HS-5 (cell line): ENCODE measurements at regions not wholly inside any gene's neighbourhood (a gene's known extent, or its start where the extent isn't known, plus 50 kb on each side); places are given as distances from the start of the nearest gene placed in this dataset.
A peak's percentile ranks its signal among the peaks of the same experiment; 100 is the strongest.

ENCODE experiments used
- DNase-seq: peaks from one replicate; pipeline ENCODE4 v3.0.0-alpha.2; 2012; ENCODE audit warnings: low read depth

DNA sequence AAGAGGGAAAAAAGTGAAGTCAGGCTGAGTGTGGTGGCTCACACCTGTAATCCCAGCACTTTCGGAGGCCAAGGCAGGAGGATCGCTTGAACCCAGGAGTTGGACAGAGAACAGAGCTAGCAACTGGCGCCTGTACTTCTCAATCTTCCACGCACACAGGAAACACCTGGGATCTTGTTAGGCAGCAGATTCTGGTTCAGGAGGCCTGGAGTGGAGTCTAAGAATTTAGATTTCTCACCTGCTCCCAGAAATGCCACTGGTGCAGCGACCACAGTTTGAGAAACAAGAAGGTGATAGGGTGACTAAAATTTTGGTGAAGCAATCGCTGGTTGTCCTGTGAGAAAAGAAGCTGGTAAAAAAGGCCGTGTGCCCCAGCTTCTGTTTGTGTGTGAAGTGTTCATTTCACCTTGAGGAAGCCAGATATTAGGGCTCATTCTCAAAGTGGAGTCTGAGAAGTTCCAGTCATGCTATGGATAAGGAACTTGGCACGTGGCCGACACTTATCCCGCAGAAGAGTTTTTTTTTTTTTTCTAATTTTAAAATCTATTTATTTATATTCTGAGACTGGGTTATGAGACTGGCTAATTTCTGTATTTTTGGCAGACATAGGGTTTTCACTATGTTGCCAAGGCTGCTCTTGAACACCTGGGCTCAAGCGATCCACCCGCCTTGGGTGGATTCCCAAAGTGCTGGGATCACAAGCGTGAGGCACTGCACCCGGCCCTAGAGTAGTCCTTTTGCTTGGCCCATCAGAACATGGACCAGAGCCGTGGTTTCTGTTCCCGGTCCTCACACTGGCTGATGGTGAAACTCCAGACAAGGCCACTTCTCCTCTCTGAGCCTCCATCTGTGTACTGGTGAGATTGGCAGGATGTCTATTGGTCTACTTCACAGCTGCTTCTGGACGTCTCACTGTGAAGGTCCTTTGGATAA lies 324.6 kb upstream of the PROK2 start:
- no peak for DNase-seq

DNA sequence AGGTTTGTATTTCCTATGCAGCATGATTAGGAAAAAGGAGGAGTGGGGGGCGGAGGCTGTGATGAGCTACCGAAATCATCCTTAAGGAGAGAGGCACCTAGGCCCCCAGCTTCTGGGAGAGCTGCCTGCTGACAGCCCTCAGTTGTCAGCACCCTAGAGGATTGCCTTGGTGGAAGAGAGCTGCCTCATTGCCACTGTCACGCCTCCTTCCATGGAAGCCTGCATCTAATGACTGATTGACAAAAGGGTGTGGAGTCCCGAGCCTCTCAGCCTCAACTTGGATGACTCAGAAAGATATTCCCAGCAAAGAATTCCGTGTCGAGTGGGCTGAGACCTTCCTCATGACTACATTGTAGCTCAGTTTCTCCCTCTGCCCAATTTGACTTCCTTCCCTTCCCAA lies 320.4 kb upstream of the PROK2 start:
- no peak for DNase-seq

DNA sequence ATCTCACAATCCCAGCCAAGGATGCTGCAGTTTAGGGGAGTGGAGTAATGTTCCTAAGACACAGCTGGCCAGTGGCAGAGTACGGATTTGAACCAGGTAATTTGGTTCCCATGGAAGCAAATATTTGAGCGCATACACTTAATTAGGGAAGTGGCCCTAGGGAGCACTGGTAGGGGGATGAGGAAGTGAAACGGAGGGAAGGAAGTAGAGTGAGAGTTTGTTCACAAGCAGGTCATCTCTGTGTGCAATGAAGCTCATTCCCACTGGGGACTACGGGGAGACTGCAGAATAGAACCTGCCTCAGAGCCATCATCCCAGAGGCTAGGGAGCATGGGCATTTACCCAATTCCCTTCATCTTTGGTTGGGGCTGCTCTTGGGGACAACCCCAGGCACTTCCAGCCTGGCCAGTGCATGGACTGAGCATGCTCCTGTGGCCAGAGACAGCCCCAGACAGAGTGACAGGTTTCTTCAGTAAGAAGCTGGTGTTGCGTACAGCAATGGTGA lies 317.2 kb upstream of the PROK2 start:
- DNase-seq, result no peak

DNA sequence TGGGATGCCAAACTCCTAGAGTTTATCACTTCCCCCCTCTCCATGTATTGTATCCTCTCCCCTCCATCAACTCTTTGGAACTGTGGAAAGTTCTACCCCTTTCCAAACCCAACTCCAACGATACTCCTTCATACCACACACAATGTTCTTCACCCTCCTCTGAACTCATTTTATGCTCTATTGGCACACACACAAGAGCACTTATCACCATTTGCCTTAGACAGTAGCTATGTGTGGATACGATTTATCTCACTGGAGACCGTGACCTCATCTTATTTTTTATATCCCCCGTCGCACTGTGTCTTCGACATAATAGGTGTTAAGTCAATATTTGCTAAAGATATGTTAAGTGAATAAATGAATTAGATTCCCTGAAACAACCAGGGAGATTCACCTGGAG lies 316.5 kb upstream of the PROK2 start:
- no peak for DNase-seq

DNA sequence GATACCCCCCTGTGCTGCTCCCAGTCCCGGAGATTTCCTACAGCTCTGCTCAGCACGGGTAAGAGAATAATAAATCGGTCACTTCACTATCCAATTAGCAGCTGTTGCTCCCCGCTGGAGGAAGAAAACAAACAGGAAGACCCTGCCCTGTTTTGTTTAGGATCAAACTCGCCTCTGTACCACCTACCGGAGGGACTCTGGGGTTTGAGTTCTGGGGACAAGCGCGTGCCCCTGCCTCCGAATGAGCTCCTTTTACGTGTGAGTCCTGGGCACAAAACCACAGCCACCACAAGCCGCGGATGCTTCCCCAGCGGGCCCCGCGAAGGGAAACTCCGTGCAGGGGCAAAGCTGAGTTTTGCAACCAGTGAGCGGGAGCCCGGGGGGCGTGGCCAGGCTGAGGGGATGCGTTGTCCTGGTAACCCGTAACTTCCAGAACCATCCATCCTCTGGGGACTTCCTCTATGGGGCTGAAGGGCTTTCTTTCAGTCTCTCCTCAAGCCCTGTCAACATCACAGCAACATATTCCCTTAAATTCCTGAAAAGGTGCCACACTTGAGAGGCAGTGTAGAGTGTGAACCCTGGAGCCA lies 315.7 kb upstream of the PROK2 start:
- DNase-seq, result peak; percentile 10

DNA sequence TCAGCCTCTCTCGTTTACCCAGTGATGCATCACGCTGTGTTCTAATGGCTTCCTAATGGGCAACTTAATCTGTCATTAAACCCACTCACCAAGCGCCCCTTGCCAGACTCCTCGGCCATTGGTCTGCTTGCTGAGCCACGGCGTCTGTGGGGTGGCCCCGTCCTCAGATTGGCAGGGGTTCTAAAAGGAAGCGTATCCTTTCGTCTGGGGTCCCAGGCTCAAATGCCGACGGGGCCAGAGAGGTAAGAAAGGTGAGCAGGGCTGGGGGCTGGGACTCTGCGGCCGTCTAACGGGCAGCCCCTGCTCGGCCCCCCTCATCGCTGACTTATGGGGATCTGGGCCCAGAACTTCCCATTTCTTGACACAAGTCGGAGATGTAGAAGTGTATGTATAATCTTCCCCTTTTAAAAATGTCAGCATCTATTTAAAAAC lies 315.1 kb upstream of the PROK2 start:
- DNase-seq, result no peak

DNA sequence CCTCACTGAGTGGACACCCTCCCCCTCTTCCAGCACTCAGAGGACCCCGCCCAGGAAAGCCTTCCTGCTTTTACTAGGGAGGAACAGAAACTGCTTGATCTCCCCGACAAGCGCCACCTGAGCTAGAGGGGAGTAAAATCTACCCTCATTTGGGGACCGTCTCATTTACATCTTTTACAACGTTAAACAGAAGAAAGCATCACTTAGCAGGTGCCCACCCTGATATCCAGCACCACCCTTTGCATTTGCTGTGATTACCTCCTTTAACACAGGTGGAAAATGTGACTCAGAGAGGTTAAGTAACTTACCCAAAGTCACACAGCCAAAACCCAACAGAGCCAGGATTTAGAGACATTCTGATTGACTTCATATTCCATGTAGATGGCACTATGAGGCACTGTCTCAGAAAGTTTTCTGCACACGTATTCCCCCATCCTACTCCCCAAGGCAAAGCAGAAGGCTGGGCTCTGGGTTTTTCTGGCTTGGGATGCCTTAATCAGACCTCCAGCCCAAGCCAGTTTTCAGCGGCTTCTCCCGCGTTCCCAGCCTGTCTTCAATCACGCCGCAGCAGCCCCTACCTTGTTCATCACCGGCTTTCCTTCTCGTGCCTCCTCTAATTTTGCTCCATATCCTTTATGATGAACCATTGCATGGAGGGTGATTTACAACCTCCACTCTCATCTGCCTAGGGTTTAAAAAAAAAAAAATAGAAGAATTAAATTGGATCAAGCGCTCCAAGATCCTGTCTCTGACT lies 314.6 kb upstream of the PROK2 start:
- DNase-seq, result no peak

DNA sequence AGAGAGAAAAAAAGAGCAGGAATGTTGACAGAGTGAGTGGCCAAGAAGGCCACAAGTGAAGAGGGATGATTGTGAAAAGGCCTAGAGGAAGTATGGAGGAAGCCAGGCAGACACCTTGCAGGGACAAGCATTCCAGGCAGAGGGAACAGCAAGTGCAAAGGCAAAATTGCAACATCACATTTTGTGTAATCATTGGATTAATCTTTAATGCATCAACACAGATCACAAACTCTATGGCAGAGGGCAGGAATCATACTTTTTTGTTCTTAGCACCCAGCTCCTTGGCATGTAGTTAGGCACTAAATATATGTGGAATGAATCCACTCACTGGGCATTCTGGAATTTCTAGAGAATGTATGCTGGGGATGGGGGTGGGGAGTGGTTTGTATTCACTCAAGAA lies 312.1 kb upstream of the PROK2 start:
- DNase-seq, result no peak

DNA sequence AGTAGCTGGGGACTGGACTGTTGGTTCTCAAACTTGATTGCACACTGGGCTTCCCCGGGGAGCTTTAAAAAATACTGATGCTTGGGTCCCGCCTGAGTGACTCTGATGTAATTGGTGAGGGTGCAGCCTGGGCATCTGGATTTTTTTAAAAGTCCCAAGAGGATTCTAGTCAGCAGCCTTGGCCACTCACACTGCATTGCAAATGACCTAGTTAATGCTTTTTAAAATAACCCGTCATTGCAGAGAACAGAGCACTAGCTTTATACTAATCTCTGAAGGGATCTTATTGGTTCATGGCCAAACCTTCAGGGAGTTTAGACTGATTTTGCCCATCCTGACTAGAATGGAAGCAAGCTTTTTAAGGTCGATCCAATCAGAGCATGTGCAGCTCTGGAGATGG lies 310.6 kb upstream of the PROK2 start:
- no peak for DNase-seq

DNA sequence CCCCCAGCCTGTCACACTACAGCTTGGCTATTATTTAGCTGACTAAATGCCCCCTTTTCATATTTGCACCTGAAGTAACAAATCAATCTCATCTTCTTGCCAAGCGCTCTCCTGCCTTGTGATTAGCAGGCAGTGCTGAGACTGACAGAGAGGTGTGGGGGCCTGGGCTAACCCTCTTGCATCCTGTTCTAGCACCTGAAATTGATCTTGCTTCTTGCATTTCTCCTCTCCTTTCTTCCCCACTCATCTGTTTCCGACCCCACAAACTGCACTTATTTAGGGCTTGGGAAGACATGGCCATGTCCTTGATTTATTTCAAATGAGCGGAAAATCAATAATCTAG lies 309.0 kb upstream of the PROK2 start:
- DNase-seq, result no peak

DNA sequence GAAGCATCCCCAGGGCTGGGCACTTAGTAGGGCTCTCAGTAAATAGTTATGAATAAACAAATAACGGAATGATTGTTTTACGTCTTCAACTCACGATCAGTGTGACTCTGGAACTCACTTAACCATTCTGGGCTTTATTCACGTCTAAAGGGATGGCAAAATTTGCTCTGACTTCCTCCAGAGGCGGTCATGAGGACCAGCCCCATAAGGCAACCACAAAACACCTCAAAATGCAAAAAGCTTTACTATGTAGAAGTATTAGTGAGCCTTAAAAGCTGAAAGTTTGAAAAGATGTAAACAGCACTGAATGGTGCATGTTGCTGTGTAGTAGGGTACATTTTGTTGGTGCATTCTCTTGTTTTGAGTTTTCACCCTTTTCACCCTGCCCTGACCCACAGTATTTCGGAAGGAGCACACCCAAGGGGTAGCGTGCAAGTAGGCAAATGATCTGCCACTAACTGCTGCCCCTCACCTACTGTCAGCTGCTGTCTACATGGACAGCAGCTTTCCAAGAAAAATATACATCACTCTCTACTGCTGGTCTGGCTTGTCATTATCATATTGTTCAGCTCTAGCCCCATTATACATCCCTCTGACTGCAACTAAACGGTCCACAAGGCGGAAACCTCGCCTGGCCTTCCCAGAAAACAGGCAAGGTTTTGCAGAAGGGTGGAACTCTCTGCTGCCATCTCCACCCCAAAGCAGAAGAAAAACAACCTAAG lies 308.5 kb upstream of the PROK2 start:
- no peak for DNase-seq

DNA sequence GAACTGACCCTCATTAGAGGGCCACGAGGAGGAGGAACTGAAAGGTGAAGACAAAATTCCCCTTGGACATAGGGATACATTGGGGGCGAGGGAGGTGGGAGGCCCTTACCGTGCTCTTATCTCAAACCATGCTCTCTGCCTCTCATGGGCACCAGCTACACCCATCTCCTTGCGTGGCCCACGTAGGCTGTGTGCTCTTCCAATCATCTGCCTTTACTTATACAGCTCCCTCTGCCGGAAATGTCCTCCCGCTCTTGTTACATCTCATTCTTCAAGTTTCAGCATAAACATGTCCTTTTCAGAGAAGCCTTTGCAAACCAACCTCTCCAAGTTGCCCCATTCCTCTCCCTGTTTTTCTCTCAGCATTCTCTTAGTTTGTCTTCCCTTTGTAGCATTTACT lies 307.8 kb upstream of the PROK2 start:
- DNase-seq, result no peak

DNA sequence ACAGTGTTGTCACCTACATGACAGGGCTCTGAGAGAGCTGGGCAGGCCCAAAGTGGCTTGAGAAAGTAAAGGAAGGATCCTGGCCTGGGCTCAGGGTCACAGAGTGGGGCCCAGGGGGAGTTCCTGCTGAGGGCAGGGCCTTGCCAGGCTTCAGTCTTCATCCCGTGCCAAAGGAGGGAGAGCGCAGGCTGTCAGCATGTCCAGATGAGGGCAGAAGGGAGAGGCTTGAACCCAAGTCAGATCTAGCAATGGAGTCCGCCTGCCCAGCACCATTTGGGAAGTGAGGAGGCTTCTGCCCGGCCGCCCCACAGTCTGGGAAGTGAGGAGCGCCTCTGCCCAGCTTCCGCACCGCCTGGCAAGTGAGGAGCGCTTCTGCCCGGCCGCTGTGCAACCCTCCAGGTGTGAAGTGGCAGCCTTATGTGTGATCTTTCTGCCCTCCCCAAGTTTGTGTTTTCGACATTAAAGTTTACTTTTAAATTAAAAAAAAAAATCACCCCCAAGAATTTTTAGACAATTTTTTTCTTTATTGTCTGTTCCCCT lies 303.6 kb upstream of the PROK2 start:
- DNase-seq, result no peak

DNA sequence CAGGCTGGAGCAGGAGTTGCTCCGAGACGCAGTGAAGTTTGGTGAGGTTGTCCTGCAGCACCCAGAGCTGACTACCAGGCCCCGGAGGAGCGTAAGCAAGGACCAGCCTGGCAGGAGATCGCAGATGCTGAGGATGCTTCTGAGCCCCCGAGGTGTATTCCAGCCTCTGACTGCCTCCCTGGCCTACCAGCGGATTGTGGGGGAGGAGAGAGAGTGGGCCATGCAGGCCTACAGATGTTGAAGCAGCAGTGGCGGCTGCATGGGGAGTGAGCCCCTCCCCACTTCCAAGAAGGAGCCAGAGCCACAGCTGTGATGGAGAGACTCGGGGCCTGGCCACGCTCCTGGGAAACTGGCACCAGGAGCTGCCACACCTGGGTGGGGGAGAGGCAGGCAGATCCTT lies 302.5 kb upstream of the PROK2 start:
- DNase-seq, result no peak

DNA sequence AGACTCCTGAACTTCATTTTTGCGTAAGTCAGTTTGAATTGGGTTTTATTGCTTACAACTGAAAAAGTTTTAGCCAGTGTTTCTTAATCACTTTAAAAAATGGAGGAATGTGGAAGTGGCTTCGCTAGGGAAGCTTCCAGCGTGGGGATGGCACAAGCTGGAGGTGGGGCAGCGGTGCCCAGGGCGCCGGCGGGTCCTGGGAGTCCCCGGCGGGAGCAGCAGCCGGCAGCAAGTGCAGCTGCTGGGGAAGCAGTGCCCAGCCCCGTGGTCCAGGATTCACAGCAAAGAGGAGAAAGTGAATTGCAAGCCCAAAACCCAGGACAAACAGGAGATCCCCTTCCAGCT lies 301.8 kb upstream of the PROK2 start:
- DNase-seq, result no peak

DNA sequence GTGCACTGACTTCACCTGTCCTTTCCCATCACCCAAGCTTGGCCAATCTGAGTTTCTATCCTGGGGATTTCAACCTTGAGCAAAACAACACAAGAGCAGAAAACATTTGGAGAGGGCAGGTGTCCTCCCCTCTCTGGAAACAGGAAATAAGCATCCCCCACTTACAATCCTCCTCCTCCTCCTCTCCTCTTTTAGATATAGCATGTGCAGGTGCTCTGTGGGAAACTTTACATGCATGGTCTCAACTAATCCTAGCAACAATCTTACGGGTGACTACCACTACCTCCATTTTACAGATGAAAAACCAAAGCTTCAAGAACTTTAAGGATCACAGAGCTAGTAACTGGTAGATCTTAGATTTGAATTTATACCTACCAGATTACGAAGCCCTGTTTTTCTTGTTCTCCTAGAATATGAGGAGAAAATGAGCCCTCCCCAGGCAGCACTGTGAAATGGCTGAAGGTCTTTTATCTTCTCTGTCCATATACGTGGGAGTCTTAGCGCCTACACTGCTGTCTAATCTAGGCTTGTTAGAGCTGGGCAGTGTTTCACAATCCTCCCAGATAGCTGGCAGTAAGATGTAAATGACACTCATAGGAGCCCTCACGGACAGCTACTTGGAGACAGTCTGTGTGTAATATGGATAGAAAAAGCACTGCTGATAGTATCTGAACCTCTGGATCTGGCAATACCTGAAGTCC lies 301.2 kb upstream of the PROK2 start:
- no peak for DNase-seq

DNA sequence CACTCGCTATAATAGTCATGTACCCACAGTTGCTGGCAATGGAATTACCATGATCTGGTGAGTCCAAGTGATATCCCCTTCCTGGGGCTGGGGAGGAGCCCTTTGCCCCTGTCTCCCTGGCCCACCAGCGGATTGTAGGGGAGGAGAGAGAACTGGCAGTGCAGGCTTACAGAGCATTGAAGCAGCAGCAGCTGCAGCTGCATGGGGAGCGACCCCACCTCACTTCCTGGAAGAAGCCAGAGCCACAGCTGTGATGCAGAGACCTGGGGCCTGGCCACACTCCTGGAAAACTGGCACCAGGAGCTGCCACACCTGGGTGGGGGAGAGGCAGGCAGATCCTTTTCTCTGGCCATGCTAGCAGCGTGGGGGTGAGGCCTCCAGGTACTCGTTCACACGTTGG lies 300.1 kb upstream of the PROK2 start:
- no peak for DNase-seq

DNA sequence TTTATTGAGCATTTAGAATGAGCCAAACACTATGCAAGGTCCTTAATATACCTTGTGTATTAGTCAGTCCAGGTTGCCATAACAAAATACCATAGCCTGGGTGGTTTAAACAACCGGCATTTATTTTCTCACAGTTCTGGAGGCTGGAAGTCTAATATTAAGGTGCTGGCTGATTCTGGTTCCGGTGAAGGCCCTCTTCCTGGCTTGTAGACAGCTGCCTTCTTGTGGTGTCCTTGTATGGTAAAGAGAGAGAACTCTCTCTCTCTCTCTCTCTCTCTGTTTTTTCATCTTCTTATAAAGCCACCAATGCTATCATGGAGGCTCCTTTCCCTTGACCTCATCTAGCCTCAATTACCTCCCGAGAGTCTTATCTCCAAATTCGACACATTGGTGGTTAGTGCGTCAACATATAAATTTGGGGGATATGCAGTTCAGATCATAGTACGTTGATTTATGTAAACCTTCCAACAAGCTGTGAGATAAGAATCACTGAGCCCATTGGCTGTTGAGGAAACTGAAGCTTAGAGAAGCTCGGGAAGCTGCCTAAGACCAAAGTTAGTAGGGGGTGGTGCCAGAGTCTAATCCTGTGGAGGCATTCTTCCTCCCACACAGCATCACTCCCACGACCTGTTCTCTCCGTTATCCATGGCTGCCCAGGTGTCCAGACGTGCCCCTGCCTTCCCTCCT lies 298.0 kb upstream of the PROK2 start:
- DNase-seq, result no peak

DNA sequence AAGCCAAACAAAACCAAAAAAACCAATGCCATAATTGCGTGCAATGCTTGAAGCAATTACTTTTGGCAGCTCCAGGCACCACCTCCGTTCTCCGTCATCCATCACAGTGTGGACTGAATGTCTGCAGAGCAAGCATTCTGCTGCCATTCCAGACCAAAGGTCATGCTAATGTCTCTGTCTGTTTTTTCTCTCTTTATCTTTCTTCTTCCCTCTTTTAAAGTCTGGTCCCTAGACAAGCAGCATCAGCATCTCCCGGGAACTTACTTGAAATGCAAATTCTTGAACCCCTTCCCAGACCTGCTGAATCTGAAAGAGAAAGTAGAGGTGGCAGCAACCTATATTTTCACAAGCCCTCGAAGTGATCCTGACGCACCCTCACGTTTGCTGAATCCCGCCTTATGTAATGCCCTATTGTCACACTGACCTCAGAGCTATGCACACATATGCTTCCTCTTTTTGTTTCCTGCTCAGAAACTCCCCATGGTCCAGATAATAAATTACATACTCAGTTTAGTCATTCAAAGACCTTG lies 297.3 kb upstream of the PROK2 start:
- DNase-seq, result no peak

DNA sequence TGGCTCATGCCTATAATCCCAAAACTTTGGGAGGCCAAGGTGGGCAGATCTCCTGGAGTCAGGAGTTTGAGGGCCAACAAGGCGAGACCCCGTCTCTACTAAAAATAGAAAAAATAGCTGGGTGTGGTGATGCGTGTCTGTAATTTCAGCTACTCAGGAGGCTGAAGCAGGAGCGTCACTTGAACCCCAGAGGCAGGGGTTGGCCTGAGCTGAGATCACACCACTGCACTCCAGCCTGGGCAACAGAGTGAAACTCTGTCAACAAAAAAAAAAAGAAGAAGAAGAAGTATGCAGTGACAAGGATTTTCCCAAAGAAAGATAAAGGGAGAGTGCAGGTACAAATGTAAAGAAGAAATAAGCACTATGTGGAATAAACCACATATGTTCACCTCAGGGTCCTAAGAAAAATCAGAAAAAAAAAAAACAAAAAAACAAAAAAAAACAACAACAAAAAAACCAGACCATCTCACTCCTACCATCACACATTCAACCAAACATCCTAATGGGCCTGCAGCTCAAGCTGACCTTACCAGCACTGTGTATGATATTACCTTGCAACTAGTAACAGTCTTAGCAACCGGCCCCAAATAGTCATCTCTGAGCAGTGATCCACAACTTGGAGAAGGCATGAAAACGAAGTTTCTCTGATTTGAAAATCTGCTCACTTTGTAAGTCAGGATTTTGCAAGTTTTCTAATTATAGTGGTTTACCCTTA lies 296.7 kb upstream of the PROK2 start:
- DNase-seq, result no peak
